ENCODE measurements at regions not wholly inside any gene's neighbourhood (a gene's known extent, or its start where the extent isn't known, plus 50 kb on each side); places are given as distances from the start of the nearest gene placed in this dataset.
"Not testable (repeated sequence)": the region's sequence is repeated elsewhere in the genome, so short reads cannot be mapped to it uniquely, and the experiment has no call there.

GRCh38 chr2:16357188-16357587, 308.4 kb downstream of the CYRIA start:
- ATAC-seq (replicated peaks) (no peak), DNase-seq (no peak)
- H3K36me3 Mint-ChIP-seq (ENCODE audit: insufficient read depth): no peaks in the 10 kb centered on the region
- no peaks in the 10 kb centered on the region for H3K27me3 Mint-ChIP-seq
- H3K27ac Mint-ChIP-seq: no peak overlapping the region
- H3K4me3 Mint-ChIP-seq: no peak overlapping the region
- H3K4me1 Mint-ChIP-seq (ENCODE audit: low read depth in 2 of 2): no peaks in the 10 kb centered on the region
- no peaks in the 10 kb centered on the region for H3K9me3 Mint-ChIP-seq

GRCh38 chr2:16351541-16351940, 314.1 kb downstream of the CYRIA start:
- H3K27me3 Mint-ChIP-seq: no peaks in the 10 kb centered on the region
- H3K4me1 Mint-ChIP-seq (ENCODE audit: low read depth in 2 of 2): no peaks in the 10 kb centered on the region
- H3K27ac Mint-ChIP-seq: no peak overlapping the region
- H3K9me3 Mint-ChIP-seq: peaks cover 0 to 4% of the 10 kb centered on the region in 2 donors
- no peak overlapping the region for H3K4me3 Mint-ChIP-seq
- H3K36me3 Mint-ChIP-seq (ENCODE audit: insufficient read depth): no peaks in the 10 kb centered on the region
- ATAC-seq (replicated peaks) (no peak), DNase-seq (no peak)

- no peaks in the 10 kb centered on the region for H3K27me3 Mint-ChIP-seq
- H3K27ac Mint-ChIP-seq: no peak overlapping the region
- no peaks in the 10 kb centered on the region for H3K36me3 Mint-ChIP-seq (ENCODE audit: insufficient read depth)
- H3K4me3 Mint-ChIP-seq: no peak overlapping the region
- ATAC-seq (replicated peaks) (no peak), DNase-seq (no peak)
- H3K4me1 Mint-ChIP-seq (ENCODE audit: low read depth in 2 of 2): no peaks in the 10 kb centered on the region
- peaks cover 0 to 4% of the 10 kb centered on the region in 2 donors for H3K9me3 Mint-ChIP-seq
Measured at GRCh38 chr2:16351137-16351536, 314.5 kb downstream of the CYRIA start.

- ATAC-seq (replicated peaks): no peak
- Mint-ChIP-seq H3K27ac (no peak overlapping the region), H3K36me3 (ENCODE audit: insufficient read depth) (no peaks in the 10 kb centered on the region), H3K4me3 (no peak overlapping the region), H3K9me3 (peaks cover 0 to 4% of the 10 kb centered on the region in 2 donors), H3K4me1 (ENCODE audit: low read depth in 2 of 2) (no peaks in the 10 kb centered on the region), H3K27me3 (no peaks in the 10 kb centered on the region)
- DNase-seq: no peak
Measured at GRCh38 chr2:16350211-16350610, 315.4 kb downstream of the CYRIA start.

- no peak overlapping the region for H3K4me3 Mint-ChIP-seq
- H3K9me3 Mint-ChIP-seq: peaks cover 0 to 4% of the 10 kb centered on the region in 2 donors
- H3K27me3 Mint-ChIP-seq: no peaks in the 10 kb centered on the region
- ATAC-seq (replicated peaks) (no peak), DNase-seq (no peak)
- no peak overlapping the region for H3K27ac Mint-ChIP-seq
- no peaks in the 10 kb centered on the region for H3K36me3 Mint-ChIP-seq (ENCODE audit: insufficient read depth)
- no peaks in the 10 kb centered on the region for H3K4me1 Mint-ChIP-seq (ENCODE audit: low read depth in 2 of 2)
Measured at GRCh38 chr2:16349811-16350210, 315.8 kb downstream of the CYRIA start.

GRCh38 chr2:16348821-16349515, 316.7 kb downstream of the CYRIA start:
- Mint-ChIP-seq H3K4me1 (ENCODE audit: low read depth in 2 of 2) (no peaks in the 10 kb centered on the region), H3K36me3 (ENCODE audit: insufficient read depth) (no peaks in the 10 kb centered on the region), H3K4me3 (no peak overlapping the region), H3K9me3 (peaks cover 0 to 4% of the 10 kb centered on the region in 2 donors), H3K27me3 (no peaks in the 10 kb centered on the region), H3K27ac (no peak overlapping the region)
- no peak for DNase-seq
- ATAC-seq (replicated peaks): no peak

GRCh38 chr2:16346671-16347070, 319.0 kb downstream of the CYRIA start:
- Mint-ChIP-seq H3K27me3 (no peaks in the 10 kb centered on the region), H3K36me3 (ENCODE audit: insufficient read depth) (peaks cover 3% of the 10 kb centered on the region), H3K9me3 (peaks cover 0 to 6% of the 10 kb centered on the region in 2 donors), H3K27ac (no peak overlapping the region), H3K4me3 (no peak overlapping the region), H3K4me1 (ENCODE audit: low read depth in 2 of 2) (no peaks in the 10 kb centered on the region)
- DNase-seq (no peak), ATAC-seq (replicated peaks) (no peak)

GRCh38 chr2:16345231-16345630, 320.4 kb downstream of the CYRIA start:
- not testable (repeated sequence) for DNase-seq; ATAC-seq (replicated peaks); H3K36me3 Mint-ChIP-seq (ENCODE audit: insufficient read depth); H3K27me3 Mint-ChIP-seq; H3K9me3 Mint-ChIP-seq; H3K4me3 Mint-ChIP-seq; H3K27ac Mint-ChIP-seq; H3K4me1 Mint-ChIP-seq (ENCODE audit: low read depth in 2 of 2)

GRCh38 chr2:16339206-16339605, 326.4 kb downstream of the CYRIA start:
- Mint-ChIP-seq H3K27me3 (no peaks in the 10 kb centered on the region), H3K27ac (no peak overlapping the region), H3K36me3 (ENCODE audit: insufficient read depth) (peaks cover 3% of the 10 kb centered on the region), H3K4me1 (ENCODE audit: low read depth in 2 of 2) (no peaks in the 10 kb centered on the region), H3K9me3 (peaks cover 0 to 9% of the 10 kb centered on the region in 2 donors), H3K4me3 (no peak overlapping the region)
- ATAC-seq (replicated peaks): no peak
- DNase-seq: no peak

- Mint-ChIP-seq H3K27ac (no peak overlapping the region), H3K27me3 (no peaks in the 10 kb centered on the region), H3K4me3 (no peak overlapping the region), H3K4me1 (ENCODE audit: low read depth in 2 of 2) (no peaks in the 10 kb centered on the region), H3K9me3 (peaks cover 0 to 9% of the 10 kb centered on the region in 2 donors), H3K36me3 (ENCODE audit: insufficient read depth) (peaks cover 3% of the 10 kb centered on the region)
- ATAC-seq (replicated peaks): no peak
- DNase-seq: no peak
Measured at GRCh38 chr2:16338026-16338425, 327.6 kb downstream of the CYRIA start.

- H3K36me3 Mint-ChIP-seq (ENCODE audit: insufficient read depth): peaks cover under 1% of the 10 kb centered on the region
- DNase-seq (no peak), ATAC-seq (replicated peaks) (no peak)
- no peak overlapping the region for H3K4me3 Mint-ChIP-seq
- H3K9me3 Mint-ChIP-seq: peaks cover 0 to 9% of the 10 kb centered on the region in 2 donors
- no peaks in the 10 kb centered on the region for H3K27me3 Mint-ChIP-seq
- no peak overlapping the region for H3K27ac Mint-ChIP-seq
- no peaks in the 10 kb centered on the region for H3K4me1 Mint-ChIP-seq (ENCODE audit: low read depth in 2 of 2)
Measured at GRCh38 chr2:16336916-16337315, 328.7 kb downstream of the CYRIA start.

GRCh38 chr2:16336491-16336890, 329.1 kb downstream of the CYRIA start:
- no peak for DNase-seq
- Mint-ChIP-seq H3K4me1 (ENCODE audit: low read depth in 2 of 2) (no peaks in the 10 kb centered on the region), H3K27me3 (no peaks in the 10 kb centered on the region), H3K4me3 (no peak overlapping the region), H3K27ac (no peak overlapping the region), H3K9me3 (peaks cover 0 to 6% of the 10 kb centered on the region in 2 donors), H3K36me3 (ENCODE audit: insufficient read depth) (no peaks in the 10 kb centered on the region)
- no peak for ATAC-seq (replicated peaks)

GRCh38 chr2:16335947-16336346, 329.7 kb downstream of the CYRIA start:
- Mint-ChIP-seq H3K36me3 (ENCODE audit: insufficient read depth) (no peaks in the 10 kb centered on the region), H3K27me3 (no peaks in the 10 kb centered on the region), H3K4me1 (ENCODE audit: low read depth in 2 of 2) (no peaks in the 10 kb centered on the region), H3K4me3 (no peak overlapping the region), H3K27ac (no peak overlapping the region), H3K9me3 (peaks cover 0 to 6% of the 10 kb centered on the region in 2 donors)
- DNase-seq: no peak
- no peak for ATAC-seq (replicated peaks)

GRCh38 chr2:16335604-16335930, 330.1 kb downstream of the CYRIA start:
- Mint-ChIP-seq H3K27ac (no peak overlapping the region), H3K4me3 (no peak overlapping the region), H3K27me3 (no peaks in the 10 kb centered on the region), H3K36me3 (ENCODE audit: insufficient read depth) (no peaks in the 10 kb centered on the region), H3K4me1 (ENCODE audit: low read depth in 2 of 2) (no peaks in the 10 kb centered on the region), H3K9me3 (peaks cover 0 to 6% of the 10 kb centered on the region in 2 donors)
- DNase-seq (no peak), ATAC-seq (replicated peaks) (no peak)

Data from effector memory CD8-positive, alpha-beta T cell (primary cell).